Ovary (tissue), 7 donors: ENCODE measurements at regions not wholly inside any gene's neighbourhood (a gene's known extent, or its start where the extent isn't known, plus 50 kb on each side); places are given as distances from the start of the nearest gene placed in this dataset.

ENCODE experiments used
- DNase-seq, 5 donors: peaks; one replicate each; pipeline ENCODE4 v3.0.0-alpha.2; 2019 to 2020
- H3K27ac ChIP-seq, 2 donors: fragments of 200-600 bp; one replicate each; pipeline versions ENCODE4 v1.5.1 to v1.8.0; 2019 to 2022
- H3K27me3 ChIP-seq: fragments of 200-600 bp; one replicate; pipeline ENCODE4 v1.8.0; 2022
- H3K36me3 ChIP-seq: fragments of 200-600 bp; sonication (generic); one replicate; pipeline ENCODE4 v1.5.1; 2019
- H3K4me1 ChIP-seq: one replicate; pipeline ENCODE4 v1.8.1; 2013; ENCODE audit warnings: mild to moderate bottlenecking, moderate library complexity; ENCODE audit not compliant: insufficient read depth
- H3K4me3 ChIP-seq: fragments of 200-600 bp; sonication (generic); one replicate; pipeline ENCODE4 v1.5.1; 2017
- H3K9me3 ChIP-seq, 2 donors: fragments of 200-600 bp in 1 of 2; sonication (generic) in 1 of 2; one replicate each; pipeline versions ENCODE4 v1.5.1 to v1.8.1; 2013 to 2019; ENCODE audit warnings: mild to moderate bottlenecking in 1 of 2, moderate library complexity in 1 of 2
- EP300 ChIP-seq: sonication (generic); formaldehyde crosslinking; IDR thresholded peaks from one replicate; pipeline ENCODE4 v1.6.1; 2017; ENCODE audit warnings: antibody characterized with exemption
- POLR2A ChIP-seq: fragments of 450-650 bp; IDR thresholded peaks from one replicate; pipeline ENCODE4 v1.6.1; 2017; ENCODE audit warnings: antibody characterized with exemption, mild to moderate bottlenecking, moderate library complexity
- WGBS, 3 donors: extraction: QIAGEN DNeasy Blood & Tissue Kit in 1 of 3; methylation state at CpG; one replicate each; pipeline versions ENCODE4 v1.1.5 to v1.1.7; 2013 to 2017; 5-methylcytosine and 5-hydroxymethylcytosine counted together
- intact Hi-C, 4 donors: fragments of 100-400 bp; cut with DNase I; formaldehyde crosslinking; loops; one replicate each; pipeline versions ENCODE4 v1.11.0 to v1.15.1; 2022 to 2023
- TF ChIP-seq, protein P1 (sequence below), 3 donors: fragments of 450-650 bp in 2 of 3; fragments of 200-600 bp in 1 of 3; IDR thresholded peaks; one replicate each; pipeline versions ENCODE4 v1.5.1 to v1.8.0; 2016 to 2022; ENCODE audit warnings: antibody characterized with exemption in 3 of 3, mild to moderate bottlenecking in 1 of 3
- donor health status: DM: no; HTN: no; CAD: no; lungs with moderate emphysema.
- donor health status: DM: no; HTN: no; CAD: no.
- donor health status: Bipolar disorder and iron deficiency.
- donor health status: DM: no; HTN: no; CAD: no.
- donor health status: DM: yes; HTN: yes; CAD: no.

DNA sequence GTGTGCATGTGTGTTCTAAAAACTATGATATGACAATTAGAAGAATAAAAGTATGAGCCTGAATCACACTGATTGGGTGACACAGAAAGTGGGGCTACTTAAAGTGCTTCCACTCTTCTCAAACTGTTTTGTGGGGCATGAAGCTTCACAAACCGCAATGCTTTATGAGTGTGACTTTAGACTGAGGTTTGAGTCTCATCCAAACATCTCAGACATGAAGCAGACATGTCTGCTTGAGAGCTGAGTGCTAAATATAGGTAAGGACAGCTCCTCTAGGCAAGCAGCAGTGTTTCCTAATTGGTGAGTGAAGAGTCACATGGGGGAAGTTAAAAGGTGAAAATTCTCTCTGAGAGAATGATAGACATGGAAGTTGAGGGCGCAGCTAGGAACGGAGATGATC is 726.9 kb upstream of the CITED2 start:
- no peak for DNase-seq
- TF ChIP-seq EP300 (no peak), POLR2A (no peak)
- TF ChIP-seq, protein P1, sequence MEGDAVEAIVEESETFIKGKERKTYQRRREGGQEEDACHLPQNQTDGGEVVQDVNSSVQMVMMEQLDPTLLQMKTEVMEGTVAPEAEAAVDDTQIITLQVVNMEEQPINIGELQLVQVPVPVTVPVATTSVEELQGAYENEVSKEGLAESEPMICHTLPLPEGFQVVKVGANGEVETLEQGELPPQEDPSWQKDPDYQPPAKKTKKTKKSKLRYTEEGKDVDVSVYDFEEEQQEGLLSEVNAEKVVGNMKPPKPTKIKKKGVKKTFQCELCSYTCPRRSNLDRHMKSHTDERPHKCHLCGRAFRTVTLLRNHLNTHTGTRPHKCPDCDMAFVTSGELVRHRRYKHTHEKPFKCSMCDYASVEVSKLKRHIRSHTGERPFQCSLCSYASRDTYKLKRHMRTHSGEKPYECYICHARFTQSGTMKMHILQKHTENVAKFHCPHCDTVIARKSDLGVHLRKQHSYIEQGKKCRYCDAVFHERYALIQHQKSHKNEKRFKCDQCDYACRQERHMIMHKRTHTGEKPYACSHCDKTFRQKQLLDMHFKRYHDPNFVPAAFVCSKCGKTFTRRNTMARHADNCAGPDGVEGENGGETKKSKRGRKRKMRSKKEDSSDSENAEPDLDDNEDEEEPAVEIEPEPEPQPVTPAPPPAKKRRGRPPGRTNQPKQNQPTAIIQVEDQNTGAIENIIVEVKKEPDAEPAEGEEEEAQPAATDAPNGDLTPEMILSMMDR (IDR thresholded peaks at IDR 0.05) = no peak
- Histone ChIP-seq H3K4me1 (no peaks in the 10 kb centered on the region), H3K27me3 (peaks cover 2% of the 10 kb centered on the region), H3K36me3 (no peaks in the 10 kb centered on the region), H3K9me3 (no peaks in the 10 kb centered on the region), H3K4me3 (no peak overlapping the region), H3K27ac (no peak overlapping the region)
- intact Hi-C loops = no loop called here
- WGBS, 3 donors = 93 to 96% (median 95%) methylated on average over 3 of the region's 3 CpGs

- Histone ChIP-seq H3K27me3 (no peaks in the 10 kb centered on the region), H3K27ac (no peak overlapping the region), H3K9me3 (no peaks in the 10 kb centered on the region), H3K4me3 (no peak overlapping the region), H3K4me1 (no peaks in the 10 kb centered on the region), H3K36me3 (no peaks in the 10 kb centered on the region)
- no peak for DNase-seq
- intact Hi-C loops = no loop called here
- WGBS, 3 donors = 94 to 98% (median 97%) methylated on average over 2 of the region's 2 CpGs
- no peak for TF ChIP-seq EP300
- TF ChIP-seq POLR2A = no peak
- TF ChIP-seq, protein P1 (IDR thresholded peaks at IDR 0.05) = no peak
Observed at GRCh38 chr6:140095532-140095931, 721.1 kb upstream of the CITED2 start.

- no peaks in the 10 kb centered on the region for H3K4me1 ChIP-seq
- TF ChIP-seq EP300 = no peak
- no peak for TF ChIP-seq POLR2A
- TF ChIP-seq, protein P1 (IDR thresholded peaks at IDR 0.05) = no peak
- intact Hi-C loops = no loop called here
Observed at GRCh38 chr6:140091895-140092294, 717.4 kb upstream of the CITED2 start.

GRCh38 chr6:140090871-140091270 is 716.4 kb upstream of the CITED2 start:
- 89 to 94% (median 93%) methylated on average over 3 of the region's 3 CpGs for WGBS, 3 donors
- no peaks in the 10 kb centered on the region for H3K4me1 ChIP-seq
- intact Hi-C loops = no loop called here
- no peaks in the 10 kb centered on the region for H3K36me3 ChIP-seq
- TF ChIP-seq EP300 (no peak), POLR2A (no peak)
- TF ChIP-seq, protein P1 (IDR thresholded peaks at IDR 0.05) = no peak
- no peak for DNase-seq
- no peaks in the 10 kb centered on the region for H3K9me3 ChIP-seq
- H3K27ac ChIP-seq = no peak overlapping the region
- H3K27me3 ChIP-seq = no peaks in the 10 kb centered on the region
- no peak overlapping the region for H3K4me3 ChIP-seq

More at GRCh38 chr6:140091895-140092294, 717.4 kb upstream of the CITED2 start:
- DNase-seq = no peak
- H3K27ac ChIP-seq = no peak overlapping the region
- no peaks in the 10 kb centered on the region for H3K36me3 ChIP-seq
- 91 to 95% (median 95%) methylated on average over 1 of the region's 1 CpG for WGBS, 3 donors
- H3K27me3 ChIP-seq = no peaks in the 10 kb centered on the region
- H3K4me3 ChIP-seq = no peak overlapping the region
- H3K9me3 ChIP-seq = no peaks in the 10 kb centered on the region
